HG03354 (cell line): ENCODE measurements at regions not wholly inside any gene's neighbourhood (a gene's known extent, or its start where the extent isn't known, plus 50 kb on each side); places are given as distances from the start of the nearest gene placed in this dataset.

Experiments used
- ATAC-seq: cut with Tn5 transposase; IDR thresholded peaks from one replicate; pipeline ENCODE4 v1.9.1; 2021; ENCODE audit warnings: mild to moderate bottlenecking; ENCODE audit not compliant: unreplicated experiment, poor library complexity, severe bottlenecking

- no peak for ATAC-seq
Measured at GRCh38 chr10:29394321-29394932, 105.6 kb downstream of the LYZL1 start.

GRCh38 chr10:29395409-29395808, 106.5 kb downstream of the LYZL1 start:
- ATAC-seq = no peak

- ATAC-seq = no peak
Measured at GRCh38 chr10:29397221-29397620, 108.4 kb downstream of the LYZL1 start.

- ATAC-seq = no peak
Measured at GRCh38 chr10:29403208-29403607, 114.3 kb downstream of the LYZL1 start.

- ATAC-seq = no peak
Measured at GRCh38 chr10:29407280-29407858, 118.5 kb downstream of the LYZL1 start.
